ENCODE measurements at regions not wholly inside any gene's neighbourhood (a gene's known extent, or its start where the extent isn't known, plus 50 kb on each side); places are given as distances from the start of the nearest gene placed in this dataset.

DNA sequence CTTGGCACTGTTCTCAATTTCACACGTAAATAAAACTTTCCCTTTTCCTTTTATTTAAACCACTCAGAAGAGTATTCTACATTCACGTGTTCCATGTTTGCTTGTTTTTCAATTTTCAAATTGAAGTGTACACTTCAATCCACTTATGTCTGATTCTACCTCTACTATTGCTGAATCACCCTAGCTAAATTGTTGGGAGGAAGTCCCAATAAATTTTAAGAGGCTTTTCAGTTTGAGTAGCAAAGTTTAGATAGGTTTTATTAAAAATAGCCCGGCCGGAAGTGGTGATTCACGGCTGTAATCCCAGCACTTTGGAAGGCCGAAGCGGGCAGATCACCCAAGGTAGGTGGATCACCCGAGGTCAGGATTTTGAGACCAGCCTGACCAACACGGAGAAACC, 1414.7 kb upstream of the CELF2 start:
- TF ChIP-seq, protein P1, sequence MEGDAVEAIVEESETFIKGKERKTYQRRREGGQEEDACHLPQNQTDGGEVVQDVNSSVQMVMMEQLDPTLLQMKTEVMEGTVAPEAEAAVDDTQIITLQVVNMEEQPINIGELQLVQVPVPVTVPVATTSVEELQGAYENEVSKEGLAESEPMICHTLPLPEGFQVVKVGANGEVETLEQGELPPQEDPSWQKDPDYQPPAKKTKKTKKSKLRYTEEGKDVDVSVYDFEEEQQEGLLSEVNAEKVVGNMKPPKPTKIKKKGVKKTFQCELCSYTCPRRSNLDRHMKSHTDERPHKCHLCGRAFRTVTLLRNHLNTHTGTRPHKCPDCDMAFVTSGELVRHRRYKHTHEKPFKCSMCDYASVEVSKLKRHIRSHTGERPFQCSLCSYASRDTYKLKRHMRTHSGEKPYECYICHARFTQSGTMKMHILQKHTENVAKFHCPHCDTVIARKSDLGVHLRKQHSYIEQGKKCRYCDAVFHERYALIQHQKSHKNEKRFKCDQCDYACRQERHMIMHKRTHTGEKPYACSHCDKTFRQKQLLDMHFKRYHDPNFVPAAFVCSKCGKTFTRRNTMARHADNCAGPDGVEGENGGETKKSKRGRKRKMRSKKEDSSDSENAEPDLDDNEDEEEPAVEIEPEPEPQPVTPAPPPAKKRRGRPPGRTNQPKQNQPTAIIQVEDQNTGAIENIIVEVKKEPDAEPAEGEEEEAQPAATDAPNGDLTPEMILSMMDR (IDR thresholded peaks at IDR 0.05; ENCODE audit: insufficient read depth, low read length, poor library complexity, severe bottlenecking) = no peak
- no peaks in the 10 kb centered on the region for H3K27me3 ChIP-seq (ENCODE audit: control insufficient read depth, insufficient read depth, low read length)

DNA sequence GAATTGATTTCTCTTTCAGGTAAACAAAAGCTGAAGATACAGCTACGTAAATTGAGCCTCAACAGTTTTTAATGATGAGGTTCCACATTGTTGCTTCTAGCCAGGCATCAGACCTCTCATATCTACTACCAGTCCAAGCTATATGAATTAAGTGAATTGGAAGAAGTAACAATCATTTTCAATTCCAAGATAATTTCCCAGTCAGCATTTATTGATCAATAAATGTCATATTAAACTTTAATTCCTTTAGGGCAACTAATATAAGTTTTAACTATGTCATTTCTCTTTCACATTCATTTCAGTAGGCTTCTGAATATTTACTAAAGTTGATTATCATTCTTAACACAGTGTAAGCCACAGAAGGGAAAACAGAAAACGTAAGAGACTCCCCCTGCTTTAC, 1413.7 kb upstream of the CELF2 start:
- Histone ChIP-seq H3K36me3 (ENCODE audit: control insufficient read depth, insufficient read depth, low read length) (no peaks in the 10 kb centered on the region), H3K4me3 (ENCODE audit: low read depth, low read length) (no peak overlapping the region), H3K27me3 (ENCODE audit: control insufficient read depth, insufficient read depth, low read length) (no peaks in the 10 kb centered on the region)
- DNase-seq (ENCODE audit: low read depth) = no peak
- TF ChIP-seq, protein P1 (IDR thresholded peaks at IDR 0.05; ENCODE audit: insufficient read depth, low read length, poor library complexity, severe bottlenecking) = no peak

More for the DNA sequence above, 1414.7 kb upstream of the CELF2 start:
- no peaks in the 10 kb centered on the region for H3K36me3 ChIP-seq (ENCODE audit: control insufficient read depth, insufficient read depth, low read length)
- DNase-seq (ENCODE audit: low read depth) = no peak
- H3K4me3 ChIP-seq (ENCODE audit: low read depth, low read length) = no peak overlapping the region

GRCh38 chr10:9605231-9605630, 1412.4 kb upstream of the CELF2 start:
- TF ChIP-seq, protein P1 (IDR thresholded peaks at IDR 0.05; ENCODE audit: insufficient read depth, low read length, poor library complexity, severe bottlenecking) = no peak
- Histone ChIP-seq H3K4me3 (ENCODE audit: low read depth, low read length) (no peak overlapping the region), H3K36me3 (ENCODE audit: control insufficient read depth, insufficient read depth, low read length) (no peaks in the 10 kb centered on the region), H3K27me3 (ENCODE audit: control insufficient read depth, insufficient read depth, low read length) (no peaks in the 10 kb centered on the region)
- DNase-seq (ENCODE audit: low read depth) = no peak

GRCh38 chr10:9608602-9609001, 1409.1 kb upstream of the CELF2 start:
- H3K36me3 ChIP-seq (ENCODE audit: control insufficient read depth, insufficient read depth, low read length) = no peaks in the 10 kb centered on the region
- TF ChIP-seq, protein P1 (IDR thresholded peaks at IDR 0.05; ENCODE audit: insufficient read depth, low read length, poor library complexity, severe bottlenecking) = peak; percentile 53
- no peak for DNase-seq (ENCODE audit: low read depth)

DNA sequence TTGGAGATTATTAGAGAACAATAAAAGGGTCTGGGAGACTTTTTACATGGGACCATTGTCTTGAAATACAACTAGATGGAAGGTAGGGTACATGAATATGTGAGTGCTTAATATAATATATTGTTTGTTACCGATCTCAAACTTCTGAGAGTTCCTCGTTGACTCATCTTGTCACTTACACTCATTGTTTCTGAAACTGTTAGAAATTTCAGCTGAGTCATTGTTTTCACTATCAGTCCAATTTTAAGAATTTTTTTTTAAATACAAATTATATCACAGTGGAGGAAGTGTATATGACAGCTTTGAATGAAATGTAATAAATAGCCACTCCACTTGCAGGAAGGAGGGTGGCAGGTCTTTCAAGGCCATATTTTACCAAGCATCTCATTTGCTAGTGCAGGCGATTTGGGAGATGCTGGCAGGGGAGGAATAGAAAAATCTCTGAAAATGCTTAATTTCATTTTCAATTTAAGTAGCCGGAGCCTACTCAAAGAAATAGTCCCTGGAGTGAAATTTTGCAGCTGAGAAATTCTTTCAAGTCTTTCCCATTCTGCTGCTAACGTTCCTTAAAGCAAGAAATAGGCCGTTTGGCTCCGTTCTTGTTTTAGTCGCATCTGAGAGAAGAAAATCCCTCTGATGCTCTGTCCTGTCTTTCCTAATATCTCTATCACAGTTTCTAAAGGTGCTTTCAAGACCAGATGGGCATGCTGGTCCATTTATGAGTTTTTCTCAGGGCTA, 1404.2 kb upstream of the CELF2 start:
- Histone ChIP-seq H3K36me3 (ENCODE audit: control insufficient read depth, insufficient read depth, low read length) (no peaks in the 10 kb centered on the region), H3K27me3 (ENCODE audit: control insufficient read depth, insufficient read depth, low read length) (no peaks in the 10 kb centered on the region), H3K4me3 (ENCODE audit: low read depth, low read length) (no peak overlapping the region)
- no peak for DNase-seq (ENCODE audit: low read depth)
- TF ChIP-seq, protein P1 (IDR thresholded peaks at IDR 0.05; ENCODE audit: insufficient read depth, low read length, poor library complexity, severe bottlenecking) = no peak

More at GRCh38 chr10:9608602-9609001, 1409.1 kb upstream of the CELF2 start:
- no peaks in the 10 kb centered on the region for H3K27me3 ChIP-seq (ENCODE audit: control insufficient read depth, insufficient read depth, low read length)
- no peak overlapping the region for H3K4me3 ChIP-seq (ENCODE audit: low read depth, low read length)

DNA sequence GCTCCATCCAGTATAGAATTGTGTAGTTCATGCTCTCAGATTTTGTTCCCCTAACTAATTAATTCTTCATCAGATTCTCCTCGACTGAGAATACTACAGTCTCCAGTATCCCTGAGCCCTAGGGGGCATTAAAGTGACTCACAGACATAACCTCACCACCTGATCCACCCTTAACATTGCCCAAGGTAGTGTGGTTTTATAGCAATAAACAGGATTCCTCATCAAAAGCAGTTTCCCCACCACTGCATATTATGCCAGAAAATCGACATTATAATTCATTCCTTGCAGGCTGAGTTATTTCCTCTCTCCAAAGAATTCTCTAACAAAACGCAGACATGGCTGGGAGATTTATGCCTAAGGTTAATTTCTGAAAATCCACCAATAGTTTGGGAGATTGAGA, 1402.5 kb upstream of the CELF2 start:
- Histone ChIP-seq H3K4me3 (ENCODE audit: low read depth, low read length) (no peak overlapping the region), H3K27me3 (ENCODE audit: control insufficient read depth, insufficient read depth, low read length) (no peaks in the 10 kb centered on the region), H3K36me3 (ENCODE audit: control insufficient read depth, insufficient read depth, low read length) (no peaks in the 10 kb centered on the region)
- no peak for DNase-seq (ENCODE audit: low read depth)
- TF ChIP-seq, protein P1 (IDR thresholded peaks at IDR 0.05; ENCODE audit: insufficient read depth, low read length, poor library complexity, severe bottlenecking) = no peak

Data from kidney epithelial cell (primary cell).